IMR-90 (cell line): ENCODE measurements at regions not wholly inside any gene's neighbourhood (a gene's known extent, or its start where the extent isn't known, plus 50 kb on each side); places are given as distances from the start of the nearest gene placed in this dataset.

Experiments
- ATAC-seq: fragments of 200-7000 bp; cut with Tn5 transposase; 2 replicates; pipeline ENCODE4 v1.9.1; 2020; ENCODE audit warnings: low read depth, mild to moderate bottlenecking, moderate library complexity
- BruUV-seq: library from RNA; stranded (reverse); fragments of 400-500 nt; replicated peaks from 2 replicates; lab custom pipeline; 2021; lab: Mats Ljungman, UMichigan
- CTCF ChIA-PET: fragments of 300-600 bp; formaldehyde crosslinking; extraction: SDS; loops from one replicate; lab custom pipeline; 2021; ENCODE audit warnings: antibody characterized with exemption; lab: Yijun Ruan, JAX
- POLR2A ChIA-PET: fragments of 300-600 bp; sonication (Branson Sonifier 250); formaldehyde crosslinking; loops from one replicate; lab custom pipeline; 2022; ENCODE audit warnings: antibody characterized with exemption; ENCODE audit not compliant: unreplicated experiment; lab: Charles Lee
- DNase-seq: peaks from one replicate; pipeline ENCODE4 v3.0.0; 2013
- H2AFZ ChIP-seq: replicated peaks from 2 replicates; pipeline ENCODE3; 2013; ENCODE audit warnings: low read length, mild to moderate bottlenecking; ENCODE audit not compliant: poor library complexity
- H2AK5ac ChIP-seq: 2 replicates; pipeline ENCODE4 v1.6.1; 2013; ENCODE audit warnings: low read depth, low read length, inconsistent platforms
- H2AK9ac ChIP-seq: replicated peaks from 2 replicates; pipeline ENCODE3; 2013; ENCODE audit warnings: mild to moderate bottlenecking, low read depth, low read length, moderate library complexity; ENCODE audit not compliant: poor library complexity
- H2BK120ac ChIP-seq: 2 replicates; pipeline ENCODE4 v1.6.1; 2013; ENCODE audit warnings: low read depth, low read length, inconsistent platforms
- H2BK15ac ChIP-seq: 3 replicates; pipeline ENCODE4 v1.6.1; 2013; ENCODE audit warnings: low read depth, low read length, inconsistent platforms
- H2BK20ac ChIP-seq: 2 replicates; pipeline ENCODE4 v1.6.1; 2013; ENCODE audit warnings: low read depth, mild to moderate bottlenecking, inconsistent platforms, low read length, moderate library complexity
- H2BK5ac ChIP-seq: 2 replicates; pipeline ENCODE4 v1.6.1; 2013; ENCODE audit warnings: mild to moderate bottlenecking, low read depth, low read length, inconsistent platforms; ENCODE audit not compliant: poor library complexity, severe bottlenecking
- H3K14ac ChIP-seq: replicated peaks from 2 replicates; pipeline ENCODE4 v1.6.1; 2013; ENCODE audit warnings: low read depth, low read length, inconsistent platforms
- H3K18ac ChIP-seq: 2 replicates; pipeline ENCODE4 v1.6.1; 2013; ENCODE audit warnings: low read depth, low read length, control low read depth
- H3K23ac ChIP-seq: 2 replicates; pipeline ENCODE4 v1.6.1; 2013; ENCODE audit warnings: low read depth, low read length, inconsistent platforms
- H3K27ac ChIP-seq: 2 replicates; pipeline ENCODE4 v1.5.1; 2013; ENCODE audit warnings: mild to moderate bottlenecking, control low read depth, low read length; ENCODE audit not compliant: insufficient read depth
- H3K27me3 ChIP-seq: 2 replicates; pipeline ENCODE4 v1.6.1; 2013; ENCODE audit warnings: low read length; ENCODE audit not compliant: control insufficient read depth, insufficient read depth
- H3K36me3 ChIP-seq: 2 replicates; pipeline ENCODE4 v1.6.1; 2013; ENCODE audit warnings: low read length, mixed read lengths; ENCODE audit not compliant: control insufficient read depth, insufficient read depth
- H3K4ac ChIP-seq: 2 replicates; pipeline ENCODE4 v1.6.1; 2013; ENCODE audit warnings: low read depth, low read length, inconsistent platforms
- H3K4me1 ChIP-seq: 2 replicates; pipeline ENCODE4 v1.6.1; 2013; ENCODE audit warnings: low read length, mixed read lengths; ENCODE audit not compliant: control insufficient read depth, insufficient read depth
- H3K4me2 ChIP-seq: 2 replicates; pipeline ENCODE4 v1.6.1; 2013; ENCODE audit warnings: low read depth, mild to moderate bottlenecking, control low read depth, low read length, moderate library complexity
- H3K4me3 ChIP-seq: 2 replicates; pipeline ENCODE4 v1.5.1; 2013; ENCODE audit warnings: low read depth, mild to moderate bottlenecking, control low read depth, low read length, moderate library complexity; ENCODE audit not compliant: insufficient read depth
- H3K56ac ChIP-seq: 2 replicates; pipeline ENCODE4 v1.6.1; 2013; ENCODE audit warnings: low read length, inconsistent platforms; ENCODE audit not compliant: insufficient read depth; ENCODE audit errors: extremely low read depth
- H3K79me1 ChIP-seq, 2 experiments: 2 replicates each; pipeline ENCODE4 v1.6.1; 2013; ENCODE audit warnings: low read length in 2 of 2, inconsistent platforms in 1 of 2, low read depth in 1 of 2
- H3K9ac ChIP-seq: 2 replicates; pipeline ENCODE4 v1.6.1; 2013; ENCODE audit warnings: low read depth, low read length, control low read depth
- H3K9me1 ChIP-seq: 2 replicates; pipeline ENCODE4 v1.6.1; 2013; ENCODE audit warnings: low read length, inconsistent platforms; ENCODE audit not compliant: insufficient read depth
- H3K9me3 ChIP-seq: 2 replicates; pipeline ENCODE4 v1.6.1; 2013; ENCODE audit warnings: low read length; ENCODE audit not compliant: control insufficient read depth, insufficient read depth
- H4K20me1 ChIP-seq: 2 replicates; pipeline ENCODE4 v1.6.1; 2013; ENCODE audit warnings: low read length, inconsistent platforms; ENCODE audit not compliant: insufficient read depth
- H4K5ac ChIP-seq: 2 replicates; pipeline ENCODE4 v1.6.1; 2013; ENCODE audit warnings: mild to moderate bottlenecking, low read depth, low read length, control low read depth
- H4K8ac ChIP-seq, 2 experiments: 2 replicates each; pipeline ENCODE4 v1.6.1; 2013; ENCODE audit warnings: low read depth in 2 of 2, low read length in 2 of 2, control low read depth in 1 of 2, inconsistent platforms in 1 of 2
- H4K91ac ChIP-seq: 2 replicates; pipeline ENCODE4 v1.6.1; 2013; ENCODE audit warnings: low read depth, low read length, inconsistent platforms; ENCODE audit not compliant: insufficient read depth
- CEBPB ChIP-seq: IDR thresholded peaks from 2 replicates; pipeline ENCODE4 v1.6.1; 2012; ENCODE audit warnings: low read depth, low read length, improper control_type of control experiment
- CHD1 ChIP-seq: IDR thresholded peaks from 2 replicates; pipeline ENCODE4 v1.6.1; 2012; ENCODE audit warnings: low read depth, low read length, improper control_type of control experiment
- FOS ChIP-seq: fragments of 150-350 bp; IDR thresholded peaks from 2 replicates; pipeline ENCODE4 v1.6.1; 2016; ENCODE audit warnings: low read depth, low read length
- MAFK ChIP-seq: IDR thresholded peaks from 2 replicates; pipeline ENCODE4 v1.6.1; 2012; ENCODE audit warnings: low read depth, low read length, improper control_type of control experiment
- NFE2L2 ChIP-seq: fragments of 150-350 bp; IDR thresholded peaks from 2 replicates; pipeline ENCODE4 v1.6.1; 2016; ENCODE audit warnings: low read depth, mild to moderate bottlenecking, low read length
- RCOR1 ChIP-seq: IDR thresholded peaks from 2 replicates; pipeline ENCODE4 v1.6.1; 2012; ENCODE audit warnings: mild to moderate bottlenecking, low read length, improper control_type of control experiment; ENCODE audit not compliant: insufficient replicate concordance
- RFX5 ChIP-seq: IDR thresholded peaks from 2 replicates; pipeline ENCODE4 v1.8.0; 2012; ENCODE audit warnings: low read depth, mild to moderate bottlenecking, low read length, moderate library complexity
- SMC3 ChIP-seq: fragments of 150-350 bp; IDR thresholded peaks from 2 replicates; pipeline ENCODE4 v1.6.1; 2016; ENCODE audit warnings: low read depth, mild to moderate bottlenecking, antibody characterized with exemption, low read length, moderate library complexity
- WGBS, 2 experiments: methylation state at CpG; one replicate each; pipeline versions ENCODE4 v1.1.5 to v1.1.7; 2013; ENCODE audit warnings: missing lambda C conversion rate in 2 of 2; ENCODE audit not compliant: insufficient read length in 1 of 2; ENCODE audit errors: extremely low coverage in 2 of 2; 5-methylcytosine and 5-hydroxymethylcytosine counted together
- dilution Hi-C: fragments of 300-500 bp; cut with HindIII; formaldehyde crosslinking; loops from one replicate; pipeline ENCODE4 v1.14.3; 2018; ENCODE audit warnings: low sequenced_read_pairs; ENCODE audit not compliant: unreplicated experiment
- in situ Hi-C: fragments of 300-500 bp; cut with MboI; formaldehyde crosslinking; loops from 3 replicates; pipeline ENCODE4 v1.14.3; 2019; ENCODE audit warnings: low sequenced_read_pairs, inconsistent platforms, mixed read lengths
- intact Hi-C: fragments of 100-400 bp; cut with micrococcal nuclease; formaldehyde crosslinking; loops from 2 replicates; pipeline ENCODE4 v1.10.0; 2022
- TF ChIP-seq, protein P1 (sequence below): fragments of 150-350 bp; IDR thresholded peaks from 2 replicates; pipeline ENCODE4 v1.6.1; 2017; ENCODE audit warnings: mild to moderate bottlenecking, antibody characterized with exemption, low read length, low read depth
- TF ChIP-seq, protein P2 (sequence below): conservative IDR thresholded peaks from 2 replicates; pipeline ENCODE4 v1.5.1; 2012; ENCODE audit warnings: mild to moderate bottlenecking, low read depth, low read length, improper control_type of control experiment

DNA sequence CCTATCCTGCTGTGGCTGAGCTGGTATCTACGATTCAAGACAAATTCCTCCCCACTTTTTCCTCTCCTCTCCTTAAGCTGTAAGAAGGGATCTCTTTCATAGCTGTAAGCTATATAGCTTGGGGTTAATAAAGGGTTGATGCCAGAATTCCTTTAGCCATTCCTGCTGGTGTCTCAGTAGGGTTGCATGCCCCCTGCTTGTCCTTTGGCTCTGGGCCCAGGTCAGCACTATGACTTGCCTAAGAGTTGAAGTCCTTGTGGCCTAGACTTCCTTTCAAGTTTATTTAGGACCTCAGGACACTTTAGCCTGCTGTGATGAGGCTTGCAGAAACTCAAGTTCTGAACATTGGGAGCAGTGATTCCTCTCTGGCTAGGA, 270.0 kb downstream of the AMY1C start:
- H2BK15ac ChIP-seq, result no peak overlapping the region
- no peak overlapping the region for H3K4ac ChIP-seq
- ChIA-PET POLR2A (no interaction called here), CTCF (no interaction called here)
- no peak overlapping the region for H2BK5ac ChIP-seq
- H3K79me1 ChIP-seq, result no peaks in the 10 kb centered on the region
- peaks cover 14% of the 10 kb centered on the region for H3K9me3 ChIP-seq
- H2AK5ac ChIP-seq, result no peak overlapping the region
- dilution Hi-C loops (no loop called here), in situ Hi-C loops (no loop called here), intact Hi-C loops (no loop called here)
- no peak overlapping the region for H2BK120ac ChIP-seq
- ATAC-seq, result no peak
- no peak for DNase-seq
- H4K5ac ChIP-seq, result no peak overlapping the region
- no peak for TF ChIP-seq CEBPB
- TF ChIP-seq, protein P1, sequence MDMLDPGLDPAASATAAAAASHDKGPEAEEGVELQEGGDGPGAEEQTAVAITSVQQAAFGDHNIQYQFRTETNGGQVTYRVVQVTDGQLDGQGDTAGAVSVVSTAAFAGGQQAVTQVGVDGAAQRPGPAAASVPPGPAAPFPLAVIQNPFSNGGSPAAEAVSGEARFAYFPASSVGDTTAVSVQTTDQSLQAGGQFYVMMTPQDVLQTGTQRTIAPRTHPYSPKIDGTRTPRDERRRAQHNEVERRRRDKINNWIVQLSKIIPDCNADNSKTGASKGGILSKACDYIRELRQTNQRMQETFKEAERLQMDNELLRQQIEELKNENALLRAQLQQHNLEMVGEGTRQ, result no peak
- TF ChIP-seq SMC3, result no peak
- no peak for TF ChIP-seq MAFK
- no peak for TF ChIP-seq RFX5
- TF ChIP-seq, protein P2, sequence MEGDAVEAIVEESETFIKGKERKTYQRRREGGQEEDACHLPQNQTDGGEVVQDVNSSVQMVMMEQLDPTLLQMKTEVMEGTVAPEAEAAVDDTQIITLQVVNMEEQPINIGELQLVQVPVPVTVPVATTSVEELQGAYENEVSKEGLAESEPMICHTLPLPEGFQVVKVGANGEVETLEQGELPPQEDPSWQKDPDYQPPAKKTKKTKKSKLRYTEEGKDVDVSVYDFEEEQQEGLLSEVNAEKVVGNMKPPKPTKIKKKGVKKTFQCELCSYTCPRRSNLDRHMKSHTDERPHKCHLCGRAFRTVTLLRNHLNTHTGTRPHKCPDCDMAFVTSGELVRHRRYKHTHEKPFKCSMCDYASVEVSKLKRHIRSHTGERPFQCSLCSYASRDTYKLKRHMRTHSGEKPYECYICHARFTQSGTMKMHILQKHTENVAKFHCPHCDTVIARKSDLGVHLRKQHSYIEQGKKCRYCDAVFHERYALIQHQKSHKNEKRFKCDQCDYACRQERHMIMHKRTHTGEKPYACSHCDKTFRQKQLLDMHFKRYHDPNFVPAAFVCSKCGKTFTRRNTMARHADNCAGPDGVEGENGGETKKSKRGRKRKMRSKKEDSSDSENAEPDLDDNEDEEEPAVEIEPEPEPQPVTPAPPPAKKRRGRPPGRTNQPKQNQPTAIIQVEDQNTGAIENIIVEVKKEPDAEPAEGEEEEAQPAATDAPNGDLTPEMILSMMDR, result no peak
- no peak for TF ChIP-seq FOS
- TF ChIP-seq RCOR1, result no peak
- no peak for TF ChIP-seq CHD1
- TF ChIP-seq NFE2L2, result no peak
- H4K91ac ChIP-seq, result no peak overlapping the region
- no peak overlapping the region for H3K56ac ChIP-seq
- H3K4me2 ChIP-seq, result no peak overlapping the region
- H3K4me3 ChIP-seq, result no peak overlapping the region
- no peak overlapping the region for H3K23ac ChIP-seq
- H2BK20ac ChIP-seq, result no peak overlapping the region
- no peak overlapping the region for H3K18ac ChIP-seq
- H3K9ac ChIP-seq, result no peak overlapping the region
- no peaks in the 10 kb centered on the region for H3K9me1 ChIP-seq
- no peak overlapping the region for H3K27ac ChIP-seq
- no peaks in the 10 kb centered on the region for H3K36me3 ChIP-seq
- H2AK9ac ChIP-seq, result no peak overlapping the region
- no peaks in the 10 kb centered on the region for H3K4me1 ChIP-seq
- H4K8ac ChIP-seq, result no peak overlapping the region
- H4K20me1 ChIP-seq, result no peaks in the 10 kb centered on the region
- H2AFZ ChIP-seq, result no peak overlapping the region
- no peaks in the 10 kb centered on the region for H3K27me3 ChIP-seq
- WGBS, 2 experiments, result no CpG with 5 or more reads among the region's 1 CpG
- no TSS peak for BruUV-seq
- no peak overlapping the region for H3K14ac ChIP-seq
